Glutamatergic neuron (in vitro differentiated cells): ENCODE measurements at regions not wholly inside any gene's neighbourhood (a gene's known extent, or its start where the extent isn't known, plus 50 kb on each side); places are given as distances from the start of the nearest gene placed in this dataset.

Experiments
- DNase-seq: peaks from one replicate; pipeline ENCODE4 v3.0.0; 2022
- H3K27ac Mint-ChIP-seq: one replicate; pipeline ENCODE4 v1.8.0; 2020; ENCODE audit warnings: mild to moderate bottlenecking, mixed read lengths, inconsistent platforms; ENCODE audit not compliant: unreplicated experiment
- H3K27me3 Mint-ChIP-seq: one replicate; pipeline ENCODE4 v1.8.0; 2020; ENCODE audit warnings: mild to moderate bottlenecking, moderate library complexity, mixed read lengths, inconsistent platforms; ENCODE audit not compliant: unreplicated experiment
- H3K36me3 Mint-ChIP-seq: one replicate; pipeline ENCODE4 v1.8.0; 2020; ENCODE audit warnings: mild to moderate bottlenecking, mixed read lengths, inconsistent platforms; ENCODE audit not compliant: unreplicated experiment
- H3K4me1 Mint-ChIP-seq: one replicate; pipeline ENCODE4 v1.8.0; 2020; ENCODE audit warnings: mild to moderate bottlenecking, low read depth, mixed read lengths, inconsistent platforms; ENCODE audit not compliant: unreplicated experiment
- H3K4me3 Mint-ChIP-seq: one replicate; pipeline ENCODE4 v1.8.0; 2020; ENCODE audit warnings: mild to moderate bottlenecking, mixed read lengths, inconsistent platforms; ENCODE audit not compliant: unreplicated experiment
- H3K9me3 Mint-ChIP-seq: one replicate; pipeline ENCODE4 v1.8.0; 2020; ENCODE audit warnings: mild to moderate bottlenecking, moderate library complexity, mixed read lengths, inconsistent platforms; ENCODE audit not compliant: unreplicated experiment
- CTCF ChIP-seq: fragments of 200-600 bp; sonication (generic); IDR thresholded peaks from one replicate; pipeline ENCODE4 v1.5.0; 2021; ENCODE audit not compliant: partially characterized antibody, unreplicated experiment

DNA sequence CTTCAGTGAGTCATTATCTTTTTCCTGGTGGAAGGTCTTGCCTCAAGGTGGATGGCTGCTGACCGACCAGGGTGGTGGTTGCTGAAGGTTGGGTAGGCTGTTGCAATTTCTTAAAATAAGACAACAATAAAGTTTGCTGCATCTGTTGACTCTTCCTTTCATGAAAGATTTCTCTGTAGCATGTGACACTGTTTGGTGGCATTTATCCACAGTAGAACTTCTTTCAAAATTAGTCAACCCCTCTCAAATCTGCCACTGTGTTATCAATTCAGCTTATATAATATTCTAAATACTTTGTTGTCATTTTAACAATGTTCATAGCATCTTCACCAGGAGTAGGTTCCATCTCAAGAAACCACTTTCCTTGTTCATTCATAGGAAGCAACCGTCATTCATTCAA is 66.8 kb upstream of the ATXN1 start:
- Mint-ChIP-seq H3K9me3 (peaks cover 2% of the 10 kb centered on the region), H3K36me3 (no peaks in the 10 kb centered on the region), H3K4me3 (no peak overlapping the region), H3K27me3 (no peaks in the 10 kb centered on the region), H3K4me1 (no peaks in the 10 kb centered on the region), H3K27ac (no peak overlapping the region)
- TF ChIP-seq CTCF = no peak
- DNase-seq = no peak

DNA sequence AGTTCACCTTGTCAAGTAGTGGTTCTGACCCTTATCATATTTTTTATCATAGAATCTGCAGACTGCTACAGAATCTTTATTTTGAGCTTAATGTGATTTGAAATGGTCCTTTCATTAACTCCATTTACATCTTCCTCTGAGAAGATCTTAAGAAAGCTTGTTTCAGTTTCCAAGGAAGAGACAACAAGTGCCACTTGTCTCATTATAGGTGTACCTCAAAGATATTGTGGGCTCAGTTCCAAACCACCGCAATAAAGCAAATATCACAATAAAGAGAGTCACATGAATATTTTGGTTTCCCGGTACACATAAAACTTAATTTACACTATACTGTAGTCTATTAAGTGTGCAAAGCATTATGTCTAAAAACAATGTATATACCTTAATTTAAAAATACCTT is 66.4 kb upstream of the ATXN1 start:
- no peaks in the 10 kb centered on the region for H3K36me3 Mint-ChIP-seq
- TF ChIP-seq CTCF = no peak
- DNase-seq = no peak
- H3K4me3 Mint-ChIP-seq = no peak overlapping the region
- H3K27ac Mint-ChIP-seq = no peak overlapping the region
- H3K4me1 Mint-ChIP-seq = no peaks in the 10 kb centered on the region
- peaks cover 2% of the 10 kb centered on the region for H3K9me3 Mint-ChIP-seq
- H3K27me3 Mint-ChIP-seq = no peaks in the 10 kb centered on the region

DNA sequence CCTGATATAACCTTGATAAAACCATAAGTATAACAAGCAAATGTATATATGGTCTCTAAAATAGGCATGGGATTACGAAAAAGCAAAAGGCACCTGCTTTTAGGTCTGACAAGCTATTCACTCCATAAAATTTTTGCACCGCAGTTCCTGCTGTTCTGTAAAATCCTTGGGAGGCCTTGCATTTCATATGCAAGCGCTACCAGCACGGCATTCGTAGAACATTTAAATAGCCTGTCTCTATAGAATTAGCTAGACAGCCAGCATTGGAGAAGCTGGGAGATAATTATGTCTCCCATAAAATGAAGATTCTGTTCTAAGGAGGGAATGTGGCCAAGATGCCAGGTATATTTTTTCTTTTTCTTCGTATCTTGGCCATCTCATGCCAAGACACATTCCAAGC is 64.5 kb upstream of the ATXN1 start:
- H3K36me3 Mint-ChIP-seq = no peaks in the 10 kb centered on the region
- H3K27me3 Mint-ChIP-seq = no peaks in the 10 kb centered on the region
- no peak overlapping the region for H3K27ac Mint-ChIP-seq
- no peak for DNase-seq
- H3K9me3 Mint-ChIP-seq = no peaks in the 10 kb centered on the region
- H3K4me3 Mint-ChIP-seq = no peak overlapping the region
- no peaks in the 10 kb centered on the region for H3K4me1 Mint-ChIP-seq
- TF ChIP-seq CTCF = no peak

- no peaks in the 10 kb centered on the region for H3K36me3 Mint-ChIP-seq
- no peak for DNase-seq
- TF ChIP-seq CTCF = no peak
- no peak overlapping the region for H3K4me3 Mint-ChIP-seq
- H3K27ac Mint-ChIP-seq = no peak overlapping the region
- H3K27me3 Mint-ChIP-seq = no peaks in the 10 kb centered on the region
- H3K9me3 Mint-ChIP-seq = no peaks in the 10 kb centered on the region
- no peaks in the 10 kb centered on the region for H3K4me1 Mint-ChIP-seq
These were observed 63.8 kb upstream of the ATXN1 start for GRCh38 chr6:16824845-16825685.

DNA sequence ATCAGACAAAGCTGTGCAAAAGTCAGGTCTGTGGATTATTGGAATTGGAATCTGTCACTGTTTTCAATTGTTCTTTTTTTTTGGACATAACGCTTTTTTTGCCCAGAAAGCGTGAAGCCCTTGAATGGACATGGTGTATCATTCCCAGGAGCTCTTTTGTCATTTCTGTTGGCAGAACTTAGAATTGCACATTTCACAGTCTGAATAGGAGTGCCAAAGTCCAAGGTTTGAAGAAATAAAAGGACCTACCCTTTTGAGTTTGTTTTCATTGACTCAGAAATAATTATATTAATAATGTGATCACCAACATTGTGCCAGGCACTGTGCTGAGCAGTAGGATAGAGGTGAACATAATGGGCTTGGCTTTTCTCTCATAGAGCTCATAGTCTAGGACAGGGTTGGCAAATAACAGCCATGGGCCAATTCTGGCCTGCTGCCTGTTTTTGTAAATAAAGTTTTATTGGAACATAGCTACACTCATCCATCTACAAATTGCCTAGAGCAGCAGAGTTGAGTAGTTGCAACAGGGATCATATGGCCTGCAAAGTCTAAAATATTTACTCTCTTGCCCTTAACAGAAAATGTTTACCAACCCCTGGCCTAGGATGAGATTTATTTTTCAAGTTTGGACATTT is 62.6 kb upstream of the ATXN1 start:
- Mint-ChIP-seq H3K36me3 (no peaks in the 10 kb centered on the region), H3K4me3 (no peak overlapping the region), H3K9me3 (no peaks in the 10 kb centered on the region), H3K4me1 (peaks cover 4% of the 10 kb centered on the region), H3K27me3 (no peaks in the 10 kb centered on the region), H3K27ac (no peak overlapping the region)
- no peak for TF ChIP-seq CTCF
- no peak for DNase-seq
